Activated naive CD4-positive, alpha-beta T cell treated with anti-CD3 and anti-CD28 coated beads, Interleukin-2, amount 50 U/mL, for 72 hours (primary cell): ENCODE measurements at regions not wholly inside any gene's neighbourhood (a gene's known extent, or its start where the extent isn't known, plus 50 kb on each side); places are given as distances from the start of the nearest gene placed in this dataset.
"Not testable (repeated sequence)": the region's sequence is repeated elsewhere in the genome, so short reads cannot be mapped to it uniquely, and the experiment has no call there.

ENCODE experiments used
- ATAC-seq, 2 donors: fragments of 150-1000 bp; cut with Tn5 transposase; 2 replicates each; pipeline ENCODE4 v1.10.0; 2021; ENCODE audit warnings: mild to moderate bottlenecking in 2 of 2, moderate library complexity in 2 of 2
- DNase-seq, 2 donors: peaks; one replicate each; pipeline ENCODE4 v3.0.0; 2021 to 2022; ENCODE audit warnings: low spot score in 2 of 2
- H3K27ac Mint-ChIP-seq, 2 donors: one replicate each; pipeline ENCODE4 v1.8.0; 2022; ENCODE audit warnings: mild to moderate bottlenecking in 2 of 2, mixed read lengths in 2 of 2
- H3K36me3 Mint-ChIP-seq, 2 donors: one replicate each; pipeline ENCODE4 v1.8.0; 2022; ENCODE audit warnings: mixed read lengths in 2 of 2
- H3K9me3 Mint-ChIP-seq, 2 donors: one replicate each; pipeline ENCODE4 v1.8.0; 2022; ENCODE audit warnings: mixed read lengths in 2 of 2

DNA sequence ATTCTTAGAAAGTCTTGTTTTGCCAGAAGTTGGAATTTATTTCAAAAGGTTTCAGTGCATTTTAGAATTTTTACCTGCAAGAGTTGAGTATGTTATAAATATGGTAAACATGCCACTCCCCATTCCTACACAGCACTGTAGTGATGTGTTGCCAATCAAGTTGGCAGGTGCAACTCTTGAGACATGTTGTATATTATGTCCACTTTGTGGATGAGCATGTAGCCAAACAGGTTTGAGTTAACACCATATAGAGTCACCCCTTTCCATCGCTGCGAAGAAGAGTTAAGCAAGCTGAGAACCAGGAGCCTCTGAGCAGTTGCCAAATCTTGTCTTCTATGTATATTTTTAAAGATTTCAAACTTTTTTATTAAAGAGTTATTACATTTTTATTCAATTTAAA lies 359.8 kb downstream of the LMO7 start:
- H3K9me3 Mint-ChIP-seq = no peaks in the 10 kb centered on the region
- ATAC-seq (no peak), DNase-seq (no peak)
- H3K27ac Mint-ChIP-seq = no peak overlapping the region
- no peaks in the 10 kb centered on the region for H3K36me3 Mint-ChIP-seq

DNA sequence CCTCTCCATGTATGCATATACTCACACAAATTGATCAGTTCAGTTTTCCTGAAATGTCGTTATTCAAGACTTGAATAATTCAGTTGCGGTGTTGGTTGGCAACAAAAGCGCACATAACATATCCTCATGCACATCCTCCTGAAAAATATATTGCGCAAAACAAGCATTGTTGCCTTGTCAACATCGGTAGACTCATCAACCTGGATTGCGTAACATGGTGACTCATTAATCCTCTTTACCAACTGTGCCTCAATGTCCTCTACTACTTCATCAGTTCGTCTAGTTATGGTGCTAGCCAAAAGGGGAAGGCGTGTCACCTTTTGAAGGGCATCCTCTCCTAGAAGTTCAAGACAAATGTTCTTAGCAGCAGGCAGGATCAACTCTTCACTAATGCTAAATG lies 357.7 kb downstream of the LMO7 start:
- Mint-ChIP-seq H3K27ac (no peak overlapping the region), H3K36me3 (peaks cover 0 to 7% of the 10 kb centered on the region in 2 donors), H3K9me3 (peaks cover 0 to 3% of the 10 kb centered on the region in 2 donors)
- ATAC-seq = no peak
- DNase-seq = no peak

DNA sequence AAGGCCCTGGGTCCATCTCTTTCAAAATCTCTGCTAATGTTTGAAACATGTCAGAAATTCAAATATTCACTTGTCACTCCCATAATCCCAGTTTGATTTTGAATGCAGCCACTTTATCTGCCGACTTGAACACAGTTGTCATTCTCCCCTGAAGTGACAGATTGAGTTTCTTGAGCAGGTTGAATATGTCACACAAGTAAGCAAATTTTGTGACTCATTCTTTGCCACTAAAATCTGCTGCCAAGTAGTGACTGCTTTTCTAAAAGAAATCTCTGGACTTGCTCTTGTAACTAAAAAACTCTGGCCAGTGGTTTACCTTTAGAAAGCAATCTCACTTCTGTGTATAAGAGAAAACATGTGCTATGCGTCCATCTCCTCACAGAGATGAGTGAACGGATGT lies 357.1 kb downstream of the LMO7 start:
- Mint-ChIP-seq H3K36me3 (peaks cover 0 to 7% of the 10 kb centered on the region in 2 donors), H3K9me3 (peaks cover 0 to 3% of the 10 kb centered on the region in 2 donors), H3K27ac (no peak overlapping the region)
- DNase-seq (no peak), ATAC-seq (no peak)

DNA sequence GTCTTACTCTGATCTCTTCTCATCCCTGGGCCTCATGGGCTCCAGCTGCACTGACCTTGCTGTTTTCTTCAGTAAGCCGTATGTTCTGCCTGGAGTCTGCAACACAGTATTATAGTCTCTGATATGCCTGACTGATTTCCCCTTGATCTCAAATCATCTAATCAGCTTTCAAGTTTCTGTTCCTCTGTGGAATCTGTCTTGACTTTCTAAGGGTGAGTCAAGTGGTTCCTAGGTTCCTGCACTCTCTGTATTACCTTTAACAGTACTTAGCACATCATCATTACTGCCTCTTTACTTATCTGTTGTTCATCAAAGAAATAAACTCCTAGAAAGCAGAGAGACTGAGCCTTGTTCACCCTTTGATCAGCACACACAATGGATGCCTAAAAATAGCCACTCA lies 350.7 kb downstream of the LMO7 start:
- ATAC-seq (no peak), DNase-seq (no peak)
- Mint-ChIP-seq H3K36me3 (peaks cover 0 to 7% of the 10 kb centered on the region in 2 donors), H3K27ac (no peak overlapping the region), H3K9me3 (peaks cover 0 to 3% of the 10 kb centered on the region in 2 donors)

DNA sequence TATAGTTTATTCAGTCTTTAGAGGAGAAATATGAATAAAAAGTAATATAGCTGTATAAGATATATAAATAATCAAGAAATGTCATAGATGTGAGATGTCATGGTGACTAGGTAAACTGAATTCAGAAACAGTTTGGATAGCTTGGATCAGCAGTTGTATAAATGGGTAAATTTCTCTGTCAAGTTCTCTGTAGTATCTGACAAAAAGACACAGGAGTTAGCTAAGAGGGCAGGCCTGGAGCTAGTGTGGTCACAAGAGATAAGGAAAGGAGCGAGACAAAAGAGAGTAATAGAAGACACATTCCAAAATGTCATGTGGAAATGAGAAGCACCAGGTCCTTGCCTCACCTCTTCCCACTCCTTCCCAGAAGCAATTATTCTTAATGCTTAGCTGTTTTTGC lies 349.0 kb downstream of the LMO7 start:
- no peak for ATAC-seq
- Mint-ChIP-seq H3K36me3 (peaks cover 0 to 7% of the 10 kb centered on the region in 2 donors), H3K27ac (no peak overlapping the region), H3K9me3 (peaks cover 0 to 3% of the 10 kb centered on the region in 2 donors)
- no peak for DNase-seq

DNA sequence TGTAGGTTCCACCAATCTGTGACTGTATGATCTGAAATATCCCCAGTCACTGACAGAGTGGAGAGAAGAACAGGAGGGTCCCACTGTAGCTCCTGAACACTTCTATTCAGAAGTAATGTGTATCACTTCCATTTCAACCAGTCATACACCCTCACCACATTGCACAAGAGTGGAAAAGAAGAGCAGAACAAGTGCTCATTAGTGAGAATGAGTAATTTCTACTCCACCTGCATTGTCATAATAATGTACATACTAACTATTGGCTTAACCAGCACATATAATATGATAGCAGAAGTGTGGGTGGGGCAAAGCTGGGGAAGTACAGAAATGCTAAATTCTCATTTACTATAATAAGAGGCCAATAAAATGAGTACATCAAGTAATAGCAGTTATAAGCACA lies 342.7 kb downstream of the LMO7 start:
- no peaks in the 10 kb centered on the region for H3K36me3 Mint-ChIP-seq
- DNase-seq (no peak), ATAC-seq (no peak)
- no peak overlapping the region for H3K27ac Mint-ChIP-seq
- no peaks in the 10 kb centered on the region for H3K9me3 Mint-ChIP-seq

DNA sequence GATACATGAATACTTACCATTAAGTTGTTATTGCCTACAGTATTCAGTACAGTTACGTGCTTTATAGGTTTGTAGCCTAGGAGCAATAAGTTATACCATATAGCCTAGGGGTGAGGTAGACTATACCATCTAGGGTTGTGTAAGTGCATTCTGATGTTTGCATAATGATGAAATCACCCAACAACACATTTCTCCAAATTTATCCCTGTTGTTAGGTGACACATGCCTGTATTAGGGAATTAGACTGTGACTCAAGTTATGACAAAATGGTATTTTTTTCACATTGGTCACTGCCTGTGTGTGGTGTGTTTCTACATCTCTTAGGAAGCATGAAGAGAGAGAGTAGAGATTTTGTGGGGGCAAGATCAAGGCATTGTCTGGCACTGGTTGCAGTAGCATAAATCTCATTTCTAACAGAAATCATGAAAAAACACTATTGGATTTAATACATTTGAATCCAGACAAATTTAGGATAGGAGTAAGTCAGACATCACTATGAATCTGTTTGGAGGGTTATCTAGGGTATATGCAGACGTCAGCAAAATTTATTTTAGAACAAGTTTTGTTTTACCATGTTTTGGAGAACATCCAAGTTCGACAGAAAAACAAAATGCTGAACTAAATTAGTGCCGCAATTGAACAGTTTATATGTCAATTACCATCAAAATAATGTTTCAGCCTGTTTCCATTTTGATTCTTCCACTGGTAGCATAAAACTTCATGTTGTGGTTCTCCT lies 332.1 kb downstream of the LMO7 start:
- Mint-ChIP-seq H3K36me3 (no peaks in the 10 kb centered on the region), H3K9me3 (no peaks in the 10 kb centered on the region), H3K27ac (no peak overlapping the region)
- no peak for DNase-seq
- no peak for ATAC-seq

DNA sequence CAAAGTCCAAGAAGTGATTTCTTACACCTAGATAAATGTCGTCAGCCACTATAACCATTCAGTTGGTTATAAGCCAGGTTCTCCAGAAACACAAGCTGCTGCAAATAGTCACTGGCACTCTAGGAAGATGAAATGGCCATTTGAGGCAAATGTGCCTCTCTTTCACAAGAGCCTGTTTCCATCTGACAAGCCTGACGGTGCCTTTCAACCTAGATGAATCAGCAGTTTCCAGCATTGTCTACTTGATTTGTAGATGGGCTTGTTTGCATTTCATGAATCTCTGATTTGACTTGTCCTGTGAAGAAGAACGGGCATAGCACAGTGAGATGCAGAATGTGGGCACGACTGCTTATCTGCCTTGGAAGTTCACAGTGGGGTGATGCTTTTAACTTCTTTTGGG lies 327.2 kb downstream of the LMO7 start:
- Mint-ChIP-seq H3K27ac (no peak overlapping the region), H3K36me3 (no peaks in the 10 kb centered on the region), H3K9me3 (no peaks in the 10 kb centered on the region)
- DNase-seq = no peak
- no peak for ATAC-seq

DNA sequence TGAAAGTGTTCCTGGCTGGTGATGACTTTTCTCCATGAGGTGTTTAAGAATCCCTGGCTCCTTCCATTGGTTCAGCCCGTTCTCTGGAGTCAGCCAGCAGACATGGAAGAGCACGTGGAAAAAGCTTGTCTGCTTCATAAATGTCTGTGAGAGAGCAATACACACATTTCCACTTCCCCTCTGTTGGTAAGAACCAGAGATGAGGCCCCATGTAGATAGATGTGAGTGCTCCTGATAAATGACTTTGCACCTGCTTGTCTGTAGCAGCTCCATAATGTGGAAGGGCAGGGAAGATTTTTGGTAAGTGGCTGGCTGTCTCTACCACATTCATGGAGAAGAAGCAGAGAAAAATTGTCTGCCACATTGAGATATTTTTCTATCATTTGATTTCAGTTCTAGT lies 325.8 kb downstream of the LMO7 start:
- no peak for ATAC-seq
- no peaks in the 10 kb centered on the region for H3K36me3 Mint-ChIP-seq

DNA sequence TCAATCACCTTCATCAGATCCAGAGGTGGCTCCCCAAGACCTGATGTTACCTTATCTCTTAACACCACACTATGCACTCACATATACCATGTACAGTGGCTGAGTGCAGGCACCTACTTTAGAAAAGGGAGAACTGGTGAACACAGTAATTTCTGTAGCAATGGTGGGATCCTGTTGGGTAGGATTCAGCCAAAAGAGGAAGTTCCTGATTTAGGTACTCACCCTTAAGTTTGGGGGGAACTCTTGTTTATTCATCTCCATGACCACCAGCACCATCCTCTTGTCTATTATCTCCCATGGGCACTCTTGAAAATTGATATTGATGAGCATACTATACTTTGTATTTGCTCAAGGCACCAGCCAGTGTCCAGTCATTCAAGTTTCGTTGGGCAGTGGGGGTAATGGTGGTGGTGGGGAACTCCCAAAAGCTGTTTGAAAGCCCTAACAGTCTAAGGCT lies 324.4 kb downstream of the LMO7 start:
- DNase-seq = no peak
- H3K27ac Mint-ChIP-seq = no peak overlapping the region
- no peaks in the 10 kb centered on the region for H3K36me3 Mint-ChIP-seq
- ATAC-seq = no peak
- no peaks in the 10 kb centered on the region for H3K9me3 Mint-ChIP-seq

More for the DNA sequence above, 325.8 kb downstream of the LMO7 start:
- Mint-ChIP-seq H3K9me3 (no peaks in the 10 kb centered on the region), H3K27ac (no peak overlapping the region)
- DNase-seq = no peak

DNA sequence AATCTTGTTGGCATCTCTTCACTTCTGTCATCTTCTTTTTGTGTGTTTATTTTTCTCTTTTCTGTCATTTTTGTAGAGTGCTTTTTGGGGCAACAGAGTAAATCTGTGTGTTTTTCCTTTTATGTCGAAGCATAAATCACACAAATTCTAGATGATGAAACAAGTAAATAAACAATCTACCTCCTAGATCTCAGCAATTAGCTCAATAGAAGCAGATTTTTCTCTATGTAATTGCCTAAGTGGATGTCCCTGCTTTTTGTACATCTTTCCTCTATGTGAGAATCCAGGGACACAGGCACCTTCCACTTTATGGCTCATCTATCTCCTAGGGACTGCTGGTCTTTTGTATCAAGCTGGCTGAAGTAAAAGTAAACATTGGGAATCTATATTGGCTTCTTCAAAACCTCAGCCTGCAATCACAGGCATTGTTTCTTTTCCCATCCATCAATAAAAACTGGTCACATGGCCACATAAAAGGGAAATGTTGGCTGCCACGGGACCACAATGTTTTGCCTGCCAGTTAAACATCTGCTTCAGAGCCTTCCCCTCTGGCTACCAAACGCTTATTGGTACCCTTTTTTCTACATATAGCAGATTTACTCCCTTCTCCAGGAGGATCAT lies 323.8 kb downstream of the LMO7 start:
- DNase-seq (no peak), ATAC-seq (no peak)
- H3K36me3 Mint-ChIP-seq = no peaks in the 10 kb centered on the region
- H3K27ac Mint-ChIP-seq = no peak overlapping the region
- H3K9me3 Mint-ChIP-seq = no peaks in the 10 kb centered on the region

DNA sequence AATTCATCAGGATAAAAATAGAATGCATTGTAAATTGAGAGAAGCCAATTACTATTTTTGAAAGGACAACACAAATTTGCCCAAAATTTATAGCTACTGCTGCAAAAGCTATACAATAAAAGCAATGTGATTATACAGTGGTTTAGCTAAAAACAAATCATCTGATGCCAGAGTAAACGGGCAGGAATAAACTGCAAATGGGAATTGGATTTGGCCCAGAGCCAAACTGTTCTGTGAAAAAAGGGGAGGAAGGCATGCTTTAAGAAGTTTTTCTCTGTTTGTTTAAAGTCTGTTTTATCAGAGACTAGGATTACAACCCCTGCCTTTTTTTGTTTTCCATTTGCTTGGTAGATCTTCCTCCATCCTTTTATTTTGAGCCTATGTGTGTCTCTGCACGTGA lies 317.5 kb downstream of the LMO7 start:
- not testable (repeated sequence) for DNase-seq, ATAC-seq, H3K27ac Mint-ChIP-seq, H3K36me3 Mint-ChIP-seq, H3K9me3 Mint-ChIP-seq

DNA sequence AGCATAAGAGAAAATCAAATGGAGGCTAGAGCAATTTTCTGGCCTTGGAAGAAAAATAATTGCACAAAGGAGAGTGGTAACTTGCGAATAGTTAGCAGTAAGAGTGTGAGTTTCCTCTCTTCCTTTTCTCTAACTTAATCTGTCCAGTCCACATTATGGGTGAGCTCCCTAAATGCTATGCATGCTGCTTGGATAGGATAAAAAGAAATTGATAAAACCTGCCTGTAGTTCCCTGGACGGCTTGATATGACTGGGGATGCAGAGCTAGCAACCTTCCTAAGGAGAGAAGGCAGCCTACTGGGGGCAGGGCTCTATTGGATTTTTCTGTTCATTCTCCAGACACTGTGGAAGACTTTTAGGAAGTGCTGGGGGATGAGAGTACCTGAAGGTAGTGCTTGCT lies 311.3 kb downstream of the LMO7 start:
- no peak for DNase-seq
- Mint-ChIP-seq H3K9me3 (no peaks in the 10 kb centered on the region), H3K36me3 (no peaks in the 10 kb centered on the region), H3K27ac (no peak overlapping the region)
- no peak for ATAC-seq

DNA sequence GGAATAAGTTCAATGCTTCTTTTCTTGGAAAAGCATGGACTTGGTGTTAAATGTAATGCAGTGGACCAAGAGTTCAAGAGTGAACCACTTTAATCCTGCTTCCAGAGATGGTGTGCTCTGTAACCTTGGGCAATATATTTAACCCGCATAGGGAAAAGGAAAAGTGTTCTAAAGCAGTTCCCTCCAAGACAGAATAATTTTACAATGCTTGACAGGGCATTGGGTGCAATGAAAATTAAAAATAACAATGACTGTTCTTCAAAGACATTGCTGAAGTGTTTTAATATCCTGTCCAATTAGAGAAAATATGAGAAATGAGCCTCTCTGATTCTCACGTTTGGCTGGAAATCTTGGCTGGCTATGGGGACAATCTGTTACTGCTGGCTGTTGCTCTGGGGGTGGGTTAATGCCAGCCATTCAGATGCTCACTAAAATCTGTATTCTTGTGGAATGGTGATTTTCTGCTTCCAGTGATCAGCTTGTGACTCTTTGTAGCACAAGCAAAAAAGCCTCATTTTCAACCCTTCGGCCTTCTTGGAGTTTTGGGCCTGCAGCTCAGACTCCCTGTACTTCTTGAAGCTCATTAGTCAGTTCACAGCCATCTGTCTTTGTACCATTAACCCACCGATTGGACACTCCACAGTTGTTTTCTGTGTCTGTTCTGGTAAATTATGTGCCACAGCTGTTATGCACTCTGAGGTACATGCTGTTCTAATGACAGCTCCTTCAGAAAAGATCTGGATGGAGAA lies 310.6 kb downstream of the LMO7 start:
- no peak for ATAC-seq
- Mint-ChIP-seq H3K36me3 (no peaks in the 10 kb centered on the region), H3K27ac (no peak overlapping the region), H3K9me3 (no peaks in the 10 kb centered on the region)
- DNase-seq = no peak

DNA sequence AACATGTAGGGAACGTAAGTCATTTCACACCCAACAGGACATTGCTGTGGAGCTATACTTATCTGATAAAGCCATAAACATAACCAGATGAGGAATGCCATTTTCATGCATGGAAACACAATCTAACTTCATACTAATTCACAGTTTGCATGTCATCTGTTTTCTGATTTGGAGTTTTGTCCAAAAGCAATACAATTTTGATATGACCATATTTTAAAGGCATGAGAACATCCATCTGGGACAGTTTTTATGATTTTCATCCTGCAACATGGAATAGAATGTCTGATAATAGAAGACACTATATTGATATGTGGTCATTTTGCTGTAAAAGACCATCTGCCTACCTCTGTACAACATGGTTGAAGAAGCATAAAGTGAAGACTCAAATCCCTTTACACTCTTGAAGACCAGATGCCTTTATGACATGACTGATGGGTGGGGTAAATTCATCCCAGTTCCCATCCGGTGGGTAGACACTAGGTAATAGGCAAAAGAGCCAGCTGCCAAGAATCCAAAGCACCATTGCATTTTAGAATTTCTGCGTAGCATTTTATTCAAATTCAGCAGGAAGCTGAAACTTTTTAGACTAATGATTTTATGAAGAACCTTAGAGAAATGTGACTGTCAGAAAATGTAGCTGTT lies 309.8 kb downstream of the LMO7 start:
- no peaks in the 10 kb centered on the region for H3K9me3 Mint-ChIP-seq
- no peak overlapping the region for H3K27ac Mint-ChIP-seq
- ATAC-seq (no peak), DNase-seq (no peak)
- H3K36me3 Mint-ChIP-seq = no peaks in the 10 kb centered on the region

DNA sequence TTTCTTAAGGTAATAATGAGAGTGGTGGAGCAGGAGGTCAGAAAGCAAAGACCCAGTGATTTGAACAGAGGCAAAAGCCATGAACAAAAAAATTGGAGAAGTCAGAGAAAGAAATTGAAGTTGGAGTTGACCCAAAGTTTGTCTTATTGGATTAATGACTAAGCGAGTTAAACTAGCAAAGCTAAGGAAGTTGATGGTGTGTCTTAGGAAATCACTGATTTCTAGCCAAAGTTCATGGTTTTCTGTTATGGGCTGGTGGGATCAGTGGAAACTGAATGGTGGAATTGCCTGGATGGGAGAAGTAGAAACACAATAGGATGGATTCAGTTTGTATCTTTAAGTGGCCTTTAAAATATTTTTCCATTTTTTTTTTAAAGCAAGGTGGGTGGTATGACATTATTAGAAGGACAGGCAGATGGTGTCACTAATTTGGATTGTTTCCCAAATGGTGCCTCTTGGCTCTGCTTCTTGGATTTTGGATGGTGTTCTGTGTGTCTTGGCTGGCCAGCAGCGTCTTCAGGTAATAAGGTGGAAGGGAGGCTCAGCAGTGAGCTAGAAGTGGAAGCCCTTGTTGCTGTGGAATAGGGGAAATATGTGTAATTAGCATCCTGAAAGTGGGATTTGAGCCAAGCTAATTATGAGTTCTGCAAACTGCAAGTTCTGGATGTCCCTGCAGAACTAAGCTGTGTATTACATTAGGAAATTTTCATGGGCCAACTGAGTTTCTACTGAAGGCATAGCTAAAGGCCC lies 302.9 kb downstream of the LMO7 start:
- no peak overlapping the region for H3K27ac Mint-ChIP-seq

More for the DNA sequence above, 302.9 kb downstream of the LMO7 start:
- H3K9me3 Mint-ChIP-seq = no peaks in the 10 kb centered on the region
- no peaks in the 10 kb centered on the region for H3K36me3 Mint-ChIP-seq
- ATAC-seq (no peak), DNase-seq (no peak)
